Testis (tissue), 2 donors: ENCODE measurements at regions not wholly inside any gene's neighbourhood (a gene's known extent, or its start where the extent isn't known, plus 50 kb on each side); places are given as distances from the start of the nearest gene placed in this dataset.

Source experiments
- CTCF ChIP-seq, 3 experiments: fragments of 450-650 bp in 2 of 3; fragments of 200-600 bp in 1 of 3; sonication (generic) in 1 of 3; IDR thresholded peaks; one replicate each; pipeline ENCODE4 v1.5.1; 2016 to 2019; ENCODE audit warnings: antibody characterized with exemption in 3 of 3, mild to moderate bottlenecking in 2 of 3, moderate library complexity in 1 of 3
- POLR2A ChIP-seq: fragments of 450-650 bp; IDR thresholded peaks from one replicate; pipeline ENCODE4 v1.6.1; 2017; ENCODE audit warnings: antibody characterized with exemption, mild to moderate bottlenecking, moderate library complexity

- TF ChIP-seq POLR2A: no peak
- TF ChIP-seq CTCF (IDR thresholded peaks at IDR 0.05): no peak
Observed at GRCh38 chr14:57091030-57091608, 177.6 kb downstream of the EXOC5 start.
